Neural cell (in vitro differentiated cells): ENCODE measurements at regions not wholly inside any gene's neighbourhood (a gene's known extent, or its start where the extent isn't known, plus 50 kb on each side); places are given as distances from the start of the nearest gene placed in this dataset.
"Not testable (repeated sequence)": the region's sequence is repeated elsewhere in the genome, so short reads cannot be mapped to it uniquely, and the experiment has no call there.

ENCODE experiments used
- H2AFZ ChIP-seq: fragments of 200-600, 300-800 bp; sonication (generic), shearing (Covaris generic); 2 replicates; pipeline ENCODE4 v1.6.0; 2014; ENCODE audit warnings: low read depth, mild to moderate bottlenecking, antibody characterized with exemption, low read length, moderate library complexity
- H3F3A ChIP-seq: fragments of 200-600 bp; shearing (Covaris generic); 2 replicates; pipeline ENCODE4 v1.6.1; 2016; ENCODE audit warnings: mild to moderate bottlenecking, moderate library complexity, mixed read lengths, antibody characterized with exemption, low read length; ENCODE audit not compliant: insufficient read depth, poor library complexity, severe bottlenecking
- H3K27ac ChIP-seq: fragments of 200-600, 300-800 bp; sonication (generic), shearing (Covaris generic); 2 replicates; pipeline ENCODE4 v1.5.1; 2014; ENCODE audit warnings: mild to moderate bottlenecking, low read length, moderate library complexity
- H3K27me3 ChIP-seq: fragments of 300-800, 200-600 bp; sonication (generic), shearing (Covaris generic); 2 replicates; pipeline ENCODE4 v1.6.0; 2014; ENCODE audit warnings: mild to moderate bottlenecking, low read depth, low read length, moderate library complexity; ENCODE audit not compliant: insufficient read depth
- H3K36me3 ChIP-seq: fragments of 300-800, 200-600 bp; sonication (generic), shearing (Covaris generic); 2 replicates; pipeline ENCODE4 v1.5.1; 2014; ENCODE audit warnings: mild to moderate bottlenecking, antibody characterized with exemption, low read length, moderate library complexity; ENCODE audit not compliant: insufficient read depth
- H3K4me2 ChIP-seq: fragments of 300-800, 200-600 bp; sonication (generic), shearing (Covaris generic); 2 replicates; pipeline ENCODE4 v1.6.0; 2014; ENCODE audit warnings: mild to moderate bottlenecking, low read length
- H3K4me3 ChIP-seq: fragments of 300-800, 200-600 bp; sonication (generic), shearing (Covaris generic); 2 replicates; pipeline ENCODE4 v1.5.1; 2014; ENCODE audit warnings: mild to moderate bottlenecking, low read length, moderate library complexity
- H3K79me2 ChIP-seq: fragments of 200-600 bp; shearing (Covaris generic); replicated peaks from 2 replicates; pipeline ENCODE4 v1.6.0; 2014; ENCODE audit warnings: mild to moderate bottlenecking, low read length, moderate library complexity; ENCODE audit not compliant: insufficient read depth
- H3K9ac ChIP-seq: fragments of 300-800, 200-600 bp; sonication (generic), shearing (Covaris generic); 2 replicates; pipeline ENCODE4 v1.6.1; 2016; ENCODE audit warnings: mild to moderate bottlenecking, low read length, mixed read lengths
- H3K9me2 ChIP-seq: fragments of 200-600 bp; shearing (Covaris generic); 2 replicates; pipeline ENCODE4 v1.6.1; 2016; ENCODE audit warnings: mild to moderate bottlenecking, low read length, mixed read lengths; ENCODE audit not compliant: insufficient read depth
- H3K9me3 ChIP-seq: fragments of 200-600, 300-800 bp; sonication (generic), shearing (Covaris generic); 2 replicates; pipeline ENCODE4 v1.6.1; 2016; ENCODE audit warnings: mild to moderate bottlenecking, mixed run types, low read length, moderate library complexity, mixed read lengths
- H4K20me1 ChIP-seq: fragments of 200-600 bp; shearing (Covaris generic); 2 replicates; pipeline ENCODE4 v1.6.1; 2016; ENCODE audit warnings: mild to moderate bottlenecking, mixed run types; ENCODE audit not compliant: insufficient read depth
- CTCF ChIP-seq: fragments of 450-650 bp; IDR thresholded peaks from 2 replicates; pipeline ENCODE4 v1.5.1; 2014; ENCODE audit warnings: antibody characterized with exemption, mild to moderate bottlenecking, moderate library complexity; ENCODE audit not compliant: poor library complexity, severe bottlenecking
- EP300 ChIP-seq: fragments of 450-650 bp; conservative IDR thresholded peaks from 2 replicates; pipeline ENCODE4 v1.6.1; 2014; ENCODE audit warnings: antibody characterized with exemption, mild to moderate bottlenecking, moderate library complexity; ENCODE audit not compliant: poor library complexity, severe bottlenecking
- EZH2 ChIP-seq: fragments of 200-600, 300-800 bp; shearing (Covaris generic), sonication (generic); IDR thresholded peaks from 2 replicates; pipeline ENCODE4 v1.6.1; 2014; ENCODE audit warnings: antibody characterized with exemption, low read length, borderline replicate concordance, mild to moderate bottlenecking; ENCODE audit not compliant: insufficient read depth, poor library complexity, severe bottlenecking
- MXI1 ChIP-seq: fragments of 450-650 bp; conservative IDR thresholded peaks from 2 replicates; pipeline ENCODE4 v1.6.1; 2014; ENCODE audit warnings: antibody characterized with exemption, mild to moderate bottlenecking; ENCODE audit not compliant: poor library complexity, severe bottlenecking
- POLR2AphosphoS5 ChIP-seq: IDR thresholded peaks from 2 replicates; pipeline ENCODE4 v1.6.1; 2012
- RAD21 ChIP-seq: fragments of 450-650 bp; conservative IDR thresholded peaks from 2 replicates; pipeline ENCODE4 v1.6.1; 2014; ENCODE audit warnings: antibody characterized with exemption, mild to moderate bottlenecking, moderate library complexity
- REST ChIP-seq: IDR thresholded peaks from 2 replicates; pipeline ENCODE4 v1.6.1; 2012; ENCODE audit warnings: borderline replicate concordance
- SMC3 ChIP-seq: fragments of 450-650 bp; conservative IDR thresholded peaks from 2 replicates; pipeline ENCODE4 v1.6.1; 2014; ENCODE audit warnings: antibody characterized with exemption, mild to moderate bottlenecking, moderate library complexity; ENCODE audit not compliant: poor library complexity
- TAF1 ChIP-seq: IDR thresholded peaks from 2 replicates; pipeline ENCODE4 v1.6.1; 2012; ENCODE audit warnings: low read depth

GRCh38 chr1:113303267-113303666 lies 87.0 kb upstream of the MAGI3 start:
- H3K27ac ChIP-seq, result peak overlapping the region; percentile 17
- H2AFZ ChIP-seq, result no peak overlapping the region
- H3K9ac ChIP-seq, result no peak overlapping the region
- TF ChIP-seq REST (no peak), CTCF (no peak), POLR2AphosphoS5 (no peak), EP300 (no peak), RAD21 (no peak), TAF1 (no peak), EZH2 (no peak), SMC3 (no peak), MXI1 (no peak)
- H4K20me1 ChIP-seq, result no peaks in the 10 kb centered on the region
- H3K9me2 ChIP-seq, result no peaks in the 10 kb centered on the region
- H3K9me3 ChIP-seq, result no peaks in the 10 kb centered on the region
- H3K4me2 ChIP-seq, result no peak overlapping the region
- no peak overlapping the region for H3K4me3 ChIP-seq
- no peaks in the 10 kb centered on the region for H3K79me2 ChIP-seq
- H3K36me3 ChIP-seq, result no peaks in the 10 kb centered on the region
- H3K27me3 ChIP-seq, result no peaks in the 10 kb centered on the region
- no peaks in the 10 kb centered on the region for H3F3A ChIP-seq

- not testable (repeated sequence) for H3K27me3 ChIP-seq, H3K9me3 ChIP-seq, H3K79me2 ChIP-seq, H4K20me1 ChIP-seq, H3K4me3 ChIP-seq, H3K27ac ChIP-seq, H3K9me2 ChIP-seq, H3K4me2 ChIP-seq, H2AFZ ChIP-seq, H3K9ac ChIP-seq, H3K36me3 ChIP-seq, H3F3A ChIP-seq
These were observed 85.3 kb upstream of the MAGI3 start for GRCh38 chr1:113305029-113305428.

- no peak overlapping the region for H2AFZ ChIP-seq
- no peak overlapping the region for H3K27ac ChIP-seq
- H3K4me2 ChIP-seq, result no peak overlapping the region
- no peaks in the 10 kb centered on the region for H3K9me3 ChIP-seq
- H3K27me3 ChIP-seq, result no peaks in the 10 kb centered on the region
- no peaks in the 10 kb centered on the region for H3F3A ChIP-seq
- no peaks in the 10 kb centered on the region for H4K20me1 ChIP-seq
- no peaks in the 10 kb centered on the region for H3K9me2 ChIP-seq
- TF ChIP-seq MXI1 (no peak), EP300 (no peak), REST (no peak), EZH2 (no peak), TAF1 (no peak), POLR2AphosphoS5 (no peak), SMC3 (no peak)
- H3K79me2 ChIP-seq, result no peaks in the 10 kb centered on the region
- H3K36me3 ChIP-seq, result no peaks in the 10 kb centered on the region
- no peak overlapping the region for H3K4me3 ChIP-seq
- no peak overlapping the region for H3K9ac ChIP-seq
These were observed 82.4 kb upstream of the MAGI3 start for GRCh38 chr1:113307771-113308445.

GRCh38 chr1:113312651-113313050 lies 77.7 kb upstream of the MAGI3 start:
- H3F3A ChIP-seq, H3K9me3 ChIP-seq, H3K79me2 ChIP-seq, H3K4me3 ChIP-seq, H3K4me2 ChIP-seq, H3K36me3 ChIP-seq, H3K9me2 ChIP-seq, H3K27ac ChIP-seq, H3K9ac ChIP-seq, H4K20me1 ChIP-seq, H2AFZ ChIP-seq, H3K27me3 ChIP-seq: not testable (repeated sequence)
